Endometrium (tissue), 2 donors: ENCODE measurements at regions not wholly inside any gene's neighbourhood (a gene's known extent, or its start where the extent isn't known, plus 50 kb on each side); places are given as distances from the start of the nearest gene placed in this dataset.

Experiments
- FAIRE-seq: peaks from 2 replicates; lab custom pipeline; 2012; peaks lifted over from hg19 to GRCh38; lab: Jason Lieb, UNC
- donor health status: control.
- donor health status: control.

GRCh38 chr15:77819048-77819850 lies 186.5 kb upstream of the LINGO1 start:
- FAIRE-seq = no peak

- no peak for FAIRE-seq
Observed at GRCh38 chr15:77818484-77819047, 185.9 kb upstream of the LINGO1 start.

DNA sequence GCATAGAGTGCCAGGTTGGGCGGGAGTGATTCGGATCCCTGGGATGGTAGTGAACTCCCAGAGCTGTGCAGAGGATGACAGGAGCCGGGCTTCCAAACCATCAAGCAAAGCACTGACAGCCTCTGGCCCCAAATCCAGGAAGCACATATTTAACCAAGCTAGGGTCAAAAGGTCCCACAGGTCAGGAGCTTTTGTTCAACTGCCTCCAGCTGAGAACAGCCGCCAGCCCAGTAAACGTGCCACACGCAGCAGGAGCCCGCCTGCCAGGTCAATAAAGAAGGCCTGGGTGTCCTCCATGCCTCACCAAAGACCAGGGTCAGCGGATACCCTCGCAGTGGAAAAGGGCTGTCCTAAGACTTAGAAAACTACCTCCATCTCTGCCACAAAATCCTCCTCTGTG lies 184.7 kb upstream of the LINGO1 start:
- FAIRE-seq = no peak

GRCh38 chr15:77816983-77817382 lies 184.3 kb upstream of the LINGO1 start:
- FAIRE-seq = no peak

- no peak for FAIRE-seq
Observed at GRCh38 chr15:77815015-77815414, 182.3 kb upstream of the LINGO1 start.

DNA sequence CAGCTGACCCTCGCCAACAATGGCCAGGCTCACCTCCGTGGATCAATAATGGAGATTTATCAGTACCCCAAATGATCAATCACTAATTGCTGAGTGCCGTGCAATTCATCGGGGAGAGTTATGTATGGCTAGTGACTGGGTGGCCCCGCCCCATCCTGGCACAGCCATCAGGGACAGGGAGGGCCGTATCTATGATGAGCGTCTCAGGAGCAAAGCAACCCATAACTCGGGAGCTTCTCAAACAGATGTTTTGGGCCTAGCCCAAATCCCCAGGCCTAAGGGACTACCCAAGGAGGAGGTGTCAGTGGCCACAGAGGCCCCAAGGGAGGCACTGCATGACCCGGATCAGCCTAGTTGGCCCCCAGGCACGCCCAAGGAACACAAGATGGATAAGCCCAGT lies 180.0 kb upstream of the LINGO1 start:
- no peak for FAIRE-seq

DNA sequence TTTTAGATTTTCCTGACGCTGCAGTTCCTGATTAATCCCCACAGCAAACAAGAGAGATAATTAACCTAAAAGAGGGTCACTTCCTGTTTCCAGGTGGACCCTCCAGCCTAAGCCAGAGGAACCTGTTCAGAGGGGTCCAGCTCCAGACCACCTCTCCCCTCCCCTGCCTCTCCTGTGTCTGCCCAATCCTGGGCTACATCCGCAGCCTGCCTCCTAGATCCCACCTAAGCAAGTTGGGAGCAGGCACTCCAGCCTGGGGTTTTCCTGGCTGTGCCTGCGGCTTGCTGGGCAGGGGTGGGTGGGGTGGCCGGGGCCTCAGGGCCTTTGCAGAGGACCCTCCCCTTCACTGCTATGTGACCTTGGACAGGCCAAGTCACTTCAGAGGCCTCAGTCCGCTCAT lies 178.6 kb upstream of the LINGO1 start:
- no peak for FAIRE-seq

GRCh38 chr15:77810130-77810571 lies 177.4 kb upstream of the LINGO1 start:
- no peak for FAIRE-seq

DNA sequence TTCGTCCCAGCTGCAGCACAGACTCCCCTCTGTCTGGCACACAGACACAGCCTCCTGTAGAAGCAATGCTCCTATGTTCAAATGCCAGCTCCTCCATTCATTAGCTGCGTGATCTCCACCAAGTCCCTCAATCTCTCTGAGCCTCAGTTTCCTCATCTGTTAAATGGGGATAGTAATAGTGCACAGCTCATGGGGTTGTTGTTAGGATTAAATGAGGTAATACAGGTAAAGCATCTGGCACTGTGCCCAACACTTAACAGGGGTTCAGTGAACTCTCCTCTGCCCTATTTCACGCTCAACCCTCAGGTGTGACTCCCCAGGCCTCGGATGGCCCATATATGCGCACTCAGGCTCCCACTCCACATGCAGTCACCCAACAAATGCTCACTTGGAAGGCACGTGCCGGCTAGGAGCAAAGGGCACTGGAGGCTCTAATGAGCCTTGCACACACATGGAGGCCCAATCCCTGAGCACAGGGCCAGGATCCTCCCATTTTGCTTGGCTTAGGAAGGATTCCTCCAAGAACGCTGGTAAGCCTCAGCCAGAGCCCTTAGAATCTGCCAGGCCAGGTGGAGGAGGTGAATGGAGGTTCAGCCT lies 176.0 kb upstream of the LINGO1 start:
- FAIRE-seq = no peak

DNA sequence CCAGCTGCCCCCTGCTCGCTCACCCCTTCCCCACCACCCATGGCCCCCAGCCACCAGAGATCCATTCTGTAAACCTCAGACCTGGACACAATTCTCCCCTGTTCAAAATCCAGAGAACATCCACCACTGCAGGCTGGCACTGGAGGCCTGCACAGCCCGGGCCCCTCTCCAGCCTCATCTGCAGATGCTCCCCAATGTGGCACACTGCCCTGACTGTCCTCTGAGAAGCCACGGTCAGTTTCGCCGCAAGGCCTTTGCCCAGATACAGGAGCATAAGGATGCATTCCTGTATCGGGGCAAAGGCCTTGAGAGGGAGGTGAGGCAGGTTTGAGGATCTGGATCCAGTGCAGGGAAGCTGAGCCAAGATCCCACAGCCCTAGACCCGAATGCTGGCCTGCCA lies 175.4 kb upstream of the LINGO1 start:
- no peak for FAIRE-seq

GRCh38 chr15:77807611-77808010 lies 174.9 kb upstream of the LINGO1 start:
- FAIRE-seq = no peak

DNA sequence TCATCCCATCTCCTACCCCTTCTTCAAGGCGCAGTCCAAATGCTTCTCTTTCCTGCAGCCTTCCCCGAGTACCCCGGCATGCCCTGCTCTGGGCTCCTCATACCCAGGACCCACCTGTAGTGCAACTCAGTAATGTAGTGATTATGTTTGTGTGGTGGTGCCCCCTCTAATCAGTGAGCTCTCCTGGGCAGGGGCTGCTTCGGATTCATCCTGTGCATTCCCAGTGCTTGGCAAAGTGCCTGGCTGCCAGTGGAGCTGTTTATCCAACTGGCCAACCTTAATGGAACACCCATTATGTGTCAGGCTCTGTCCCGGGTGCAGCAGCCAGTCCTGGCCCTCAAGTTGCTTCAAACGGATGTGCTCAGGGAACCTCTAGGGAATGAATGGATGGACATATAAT lies 174.4 kb upstream of the LINGO1 start:
- no peak for FAIRE-seq

DNA sequence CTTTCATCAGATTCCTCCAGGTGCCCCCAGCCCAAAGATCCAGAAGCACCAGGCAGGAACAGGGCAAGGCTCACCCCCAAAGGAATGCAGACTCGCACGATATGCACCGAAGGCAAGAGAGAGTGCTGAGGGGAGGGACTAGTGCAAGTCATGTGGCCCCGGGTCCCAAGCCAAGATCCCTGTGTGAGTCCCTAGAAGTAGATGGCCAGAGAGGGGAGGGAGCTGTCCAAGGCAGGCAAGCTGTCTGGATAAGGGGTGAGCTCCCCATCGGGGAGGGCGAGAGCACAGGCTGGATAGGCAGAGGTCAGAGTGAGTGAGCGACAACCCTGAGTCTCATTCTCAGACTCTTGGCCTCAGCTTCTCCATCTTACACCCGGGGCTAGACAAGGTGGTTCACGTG lies 171.5 kb upstream of the LINGO1 start:
- FAIRE-seq = no peak

DNA sequence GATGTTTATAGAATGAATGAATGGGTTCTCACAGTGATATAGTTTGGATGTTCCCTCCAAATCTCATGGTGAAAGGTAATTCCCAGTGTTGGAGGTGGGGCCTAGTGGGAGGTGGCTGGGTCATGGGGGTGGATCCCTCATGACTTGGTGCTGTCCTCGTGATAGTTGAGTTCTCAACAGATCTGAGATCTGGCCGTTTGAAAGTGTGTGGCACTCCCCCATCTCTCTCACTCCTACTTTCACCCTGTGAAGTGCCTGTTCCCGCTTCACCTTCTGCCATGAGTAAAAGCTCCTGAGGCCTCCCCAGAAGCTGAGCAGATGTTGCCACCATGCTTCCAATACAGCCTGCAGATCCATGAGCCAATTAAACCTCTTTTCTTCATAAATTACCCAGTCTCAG lies 170.8 kb upstream of the LINGO1 start:
- FAIRE-seq = no peak

GRCh38 chr15:77800305-77800704 lies 167.6 kb upstream of the LINGO1 start:
- FAIRE-seq = no peak

GRCh38 chr15:77798847-77799246 lies 166.1 kb upstream of the LINGO1 start:
- FAIRE-seq = no peak

- FAIRE-seq = no peak
Observed at GRCh38 chr15:77798151-77798835, 165.6 kb upstream of the LINGO1 start.

GRCh38 chr15:77797270-77797669 lies 164.6 kb upstream of the LINGO1 start:
- FAIRE-seq = no peak

DNA sequence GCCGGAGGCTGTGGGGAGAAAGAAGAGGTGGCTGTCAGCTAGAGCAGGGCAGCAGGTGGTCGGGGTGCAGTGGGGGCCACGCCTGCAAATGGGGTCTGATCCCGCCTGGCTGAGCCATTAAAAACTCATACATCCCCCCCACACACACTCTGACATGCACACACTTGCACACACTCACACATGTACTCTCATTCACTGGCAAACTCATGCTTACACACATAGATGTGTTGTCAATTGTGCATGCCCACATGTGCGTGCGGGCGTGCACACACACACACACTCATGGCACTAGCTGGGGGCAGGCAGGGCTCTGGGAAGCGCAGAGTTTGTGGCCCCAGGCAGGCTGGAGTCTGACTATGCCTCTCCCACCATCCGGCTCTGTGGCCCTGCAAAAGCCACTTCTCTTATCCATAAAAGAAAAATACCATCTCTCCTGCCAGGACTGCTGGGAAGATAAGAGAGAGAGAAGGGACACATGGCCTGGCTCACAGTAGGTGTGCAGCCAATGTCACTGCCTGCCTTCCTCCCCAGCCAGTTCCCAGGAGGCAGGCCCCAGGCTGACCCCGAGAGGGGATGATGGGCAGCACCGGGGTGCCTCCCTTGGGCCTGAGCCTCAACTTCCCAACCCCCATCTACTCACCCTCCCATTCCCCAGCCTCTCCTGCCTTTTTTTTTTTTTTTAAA lies 163.5 kb upstream of the LINGO1 start:
- FAIRE-seq = no peak

- no peak for FAIRE-seq
Observed at GRCh38 chr15:77795446-77795845, 162.7 kb upstream of the LINGO1 start.

DNA sequence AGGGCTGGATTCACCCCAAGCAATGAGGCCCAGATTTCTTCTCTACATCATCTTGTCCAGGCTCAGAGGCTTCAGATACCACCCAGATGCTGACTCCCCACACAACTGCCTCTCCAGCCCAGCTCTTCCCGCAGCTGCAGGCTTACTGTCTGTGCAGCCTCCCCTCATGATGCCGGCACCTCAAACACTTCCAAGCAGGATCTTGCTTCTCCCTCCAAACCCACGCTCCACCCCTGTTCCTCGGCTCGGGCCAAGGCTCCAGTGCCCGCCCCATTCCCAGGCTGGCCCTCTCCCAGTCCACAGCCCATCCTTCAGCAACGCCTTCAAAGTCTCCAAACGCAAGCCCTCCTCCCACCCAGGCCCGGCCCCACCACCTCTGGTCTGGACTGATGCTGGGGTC lies 159.2 kb upstream of the LINGO1 start:
- FAIRE-seq = no peak

DNA sequence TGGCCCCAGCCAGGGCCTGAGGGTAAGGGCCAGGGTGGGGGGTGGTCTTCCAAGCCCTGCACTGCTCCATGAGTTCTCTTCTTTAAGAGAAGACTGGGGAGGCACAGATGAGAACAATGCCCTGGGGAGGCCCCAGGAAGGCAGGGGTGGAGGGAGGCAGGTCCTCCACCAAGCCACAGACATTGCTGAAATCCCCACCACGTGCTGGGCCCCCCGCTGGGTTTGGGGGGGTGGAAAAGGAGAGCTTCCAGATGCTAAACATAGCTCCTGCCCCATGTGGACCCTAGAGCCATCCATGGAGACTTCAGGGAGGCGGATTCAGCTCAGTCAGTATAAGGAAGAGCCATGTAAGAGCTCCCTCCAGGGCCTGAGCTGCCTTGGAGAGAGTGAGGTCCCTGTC lies 157.8 kb upstream of the LINGO1 start:
- no peak for FAIRE-seq
